GM10248 (cell line): ENCODE measurements at regions not wholly inside any gene's neighbourhood (a gene's known extent, or its start where the extent isn't known, plus 50 kb on each side); places are given as distances from the start of the nearest gene placed in this dataset.

Experiments
- CTCF ChIA-PET: fragments of 300-600 bp; sonication (Branson Sonifier 250); formaldehyde crosslinking; extraction: SDS; loops from one replicate; lab custom pipeline; 2021; ENCODE audit warnings: antibody characterized with exemption; lab: Yijun Ruan, JAX
- POLR2A ChIA-PET: fragments of 350-650 bp; sonication (Branson Sonifier 250); formaldehyde crosslinking; extraction: SDS; loops from one replicate; lab custom pipeline; 2020; ENCODE audit warnings: antibody characterized with exemption; lab: Yijun Ruan, JAX
- DNase-seq: peaks from one replicate; pipeline ENCODE4 v3.0.0; 2012; ENCODE audit errors: extremely low spot score
- CTCF ChIP-seq: IDR thresholded peaks from 2 replicates; pipeline ENCODE4 v1.5.1; 2012; ENCODE audit warnings: mild to moderate bottlenecking, low read depth; ENCODE audit errors: extremely low read depth, missing control alignments, control extremely low read depth

- no peak for DNase-seq
- ChIA-PET POLR2A (no interaction called here), CTCF (interaction anchor here (1.0 kb wide), 1 partner anchor 8 kb away, joined by 3 read pairs; no protein-coding TSS in a partner anchor)
- TF ChIP-seq CTCF = no peak
Measured at GRCh38 chr6:144856622-144857021, 571.5 kb downstream of the UTRN start.

GRCh38 chr6:144857086-144857485 is 572.0 kb downstream of the UTRN start:
- POLR2A ChIA-PET = no interaction called here
- no peak for DNase-seq
- CTCF ChIA-PET = interaction anchor here (1.0 to 1.2 kb wide), 2 partner anchors 9 to 11 kb away, joined by 3 to 6 read pairs; no protein-coding TSS in a partner anchor
- no peak for TF ChIP-seq CTCF

GRCh38 chr6:144862769-144863168 is 577.6 kb downstream of the UTRN start:
- TF ChIP-seq CTCF = no peak
- no peak for DNase-seq
- ChIA-PET POLR2A (no interaction called here), CTCF (interaction anchor here (1.3 kb wide), 1 partner anchor 49 kb away, joined by 3 read pairs; no protein-coding TSS in a partner anchor)

- POLR2A ChIA-PET = no interaction called here
- no peak for DNase-seq
- CTCF ChIA-PET = interaction anchor here (1.3 kb wide), 1 partner anchor 10 kb away, joined by 6 read pairs; no protein-coding TSS in a partner anchor
- TF ChIP-seq CTCF = no peak
Measured at GRCh38 chr6:144867761-144868160, 582.6 kb downstream of the UTRN start.

GRCh38 chr6:144870782-144871181 is 585.6 kb downstream of the UTRN start:
- POLR2A ChIA-PET = no interaction called here
- CTCF ChIA-PET = no interaction called here
- DNase-seq = no peak
- TF ChIP-seq CTCF = no peak

GRCh38 chr6:144873623-144874378 is 588.7 kb downstream of the UTRN start:
- DNase-seq = no peak
- ChIA-PET CTCF (no interaction called here), POLR2A (no interaction called here)
- no peak for TF ChIP-seq CTCF

- no peak for DNase-seq
- ChIA-PET POLR2A (no interaction called here), CTCF (no interaction called here)
- TF ChIP-seq CTCF = no peak
Measured at GRCh38 chr6:144876689-144877088, 591.6 kb downstream of the UTRN start.
